H1 (cell line): ENCODE measurements at regions not wholly inside any gene's neighbourhood (a gene's known extent, or its start where the extent isn't known, plus 50 kb on each side); places are given as distances from the start of the nearest gene placed in this dataset.

ENCODE experiments used
- CHD7 ChIP-seq: fragments of 300-600 bp; sonication (generic); IDR thresholded peaks from 2 replicates; pipeline ENCODE4 v1.7.1; 2012; ENCODE audit warnings: low read length, moderate library complexity, mild to moderate bottlenecking, inconsistent platforms; ENCODE audit not compliant: insufficient replicate concordance
- CREB1 ChIP-seq: IDR thresholded peaks from 2 replicates; pipeline ENCODE4 v1.6.1; 2012; ENCODE audit warnings: inconsistent platforms
- GABPA ChIP-seq: IDR thresholded peaks from 2 replicates; pipeline ENCODE4 v1.6.1; 2011; ENCODE audit warnings: mild to moderate bottlenecking, low read length, moderate library complexity, borderline replicate concordance; ENCODE audit not compliant: insufficient read depth
- HDAC2 ChIP-seq, 2 experiments: fragments of 300-600 bp in 1 of 2; sonication (generic) in 1 of 2; IDR thresholded peaks; 2 replicates each; pipeline ENCODE4 v1.6.1; 2011 to 2012; ENCODE audit warnings: low read depth in 2 of 2, low read length in 2 of 2, mild to moderate bottlenecking in 2 of 2, moderate library complexity in 2 of 2, borderline replicate concordance in 1 of 2, inconsistent platforms in 1 of 2
- POLR2AphosphoS5 ChIP-seq: IDR thresholded peaks from 2 replicates; pipeline ENCODE4 v1.6.1; 2011; ENCODE audit warnings: low read depth, low read length
- RFX5 ChIP-seq: IDR thresholded peaks from 2 replicates; pipeline ENCODE4 v1.6.1; 2011; ENCODE audit warnings: low read depth, low read length, improper control_type of control experiment, borderline replicate concordance
- RNF2 ChIP-seq: fragments of 200-900, 300-1000 bp; sonication (generic); IDR thresholded peaks from 2 replicates; pipeline ENCODE4 v1.7.1; 2016; ENCODE audit warnings: borderline replicate concordance, low read depth, mild to moderate bottlenecking, antibody characterized with exemption, low read length; ENCODE audit not compliant: poor library complexity, severe bottlenecking; ENCODE audit errors: missing control alignments
- SAP30 ChIP-seq: fragments of 300-600 bp; sonication (generic); IDR thresholded peaks from 2 replicates; pipeline ENCODE4 v1.7.1; 2012; ENCODE audit warnings: low read length, moderate library complexity, mild to moderate bottlenecking, inconsistent platforms; ENCODE audit not compliant: insufficient read depth, insufficient replicate concordance
- SRF ChIP-seq: IDR thresholded peaks from 2 replicates; pipeline ENCODE4 v1.6.1; 2011; ENCODE audit warnings: mild to moderate bottlenecking, low read depth, low read length, moderate library complexity
- TF ChIP-seq, protein P1 (sequence below): IDR thresholded peaks from 2 replicates; pipeline ENCODE4 v1.6.1; 2012; ENCODE audit warnings: low read length, inconsistent platforms

DNA sequence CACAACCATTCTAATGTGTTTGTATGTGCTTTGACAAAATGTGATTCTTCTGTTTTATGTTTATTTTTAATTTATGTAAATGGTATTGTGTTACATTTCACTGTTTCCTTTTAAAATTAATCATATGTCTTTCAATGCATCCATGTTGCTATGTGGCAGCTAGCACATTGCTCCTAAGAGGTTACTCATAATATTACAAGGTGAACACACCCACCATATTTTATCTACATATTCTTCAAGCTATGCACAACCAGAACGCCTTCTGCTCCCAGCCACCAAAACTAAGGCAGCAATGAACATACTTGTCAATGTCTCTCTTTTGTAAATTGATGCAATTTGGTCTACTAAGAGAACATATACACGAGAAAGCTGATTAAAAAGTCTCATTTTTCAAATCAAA, 160.6 kb upstream of the OSR1 start (continued):
- TF ChIP-seq CHD7 (no peak), SRF (no peak), CREB1 (no peak), SAP30 (no peak), RFX5 (no peak), GABPA (no peak), HDAC2 (IDR thresholded peaks at IDR 0.05; ENCODE audit: borderline replicate concordance in 1 of 2, low read depth in 2 of 2, low read length in 2 of 2) (no peak), POLR2AphosphoS5 (no peak), RNF2 (no peak)
- TF ChIP-seq, protein P1, sequence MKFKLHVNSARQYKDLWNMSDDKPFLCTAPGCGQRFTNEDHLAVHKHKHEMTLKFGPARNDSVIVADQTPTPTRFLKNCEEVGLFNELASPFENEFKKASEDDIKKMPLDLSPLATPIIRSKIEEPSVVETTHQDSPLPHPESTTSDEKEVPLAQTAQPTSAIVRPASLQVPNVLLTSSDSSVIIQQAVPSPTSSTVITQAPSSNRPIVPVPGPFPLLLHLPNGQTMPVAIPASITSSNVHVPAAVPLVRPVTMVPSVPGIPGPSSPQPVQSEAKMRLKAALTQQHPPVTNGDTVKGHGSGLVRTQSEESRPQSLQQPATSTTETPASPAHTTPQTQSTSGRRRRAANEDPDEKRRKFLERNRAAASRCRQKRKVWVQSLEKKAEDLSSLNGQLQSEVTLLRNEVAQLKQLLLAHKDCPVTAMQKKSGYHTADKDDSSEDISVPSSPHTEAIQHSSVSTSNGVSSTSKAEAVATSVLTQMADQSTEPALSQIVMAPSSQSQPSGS, result no peak
